HEK293 (cell line): ENCODE measurements at regions not wholly inside any gene's neighbourhood (a gene's known extent, or its start where the extent isn't known, plus 50 kb on each side); places are given as distances from the start of the nearest gene placed in this dataset.

ENCODE experiments used
- CTCF ChIA-PET: fragments of 350-600 bp; formaldehyde crosslinking; extraction: SDS; loops from one replicate; lab custom pipeline; 2021; ENCODE audit warnings: antibody characterized with exemption; lab: Yijun Ruan, JAX
- POLR2A ChIA-PET: fragments of 300-600 bp; formaldehyde crosslinking; extraction: SDS; loops from one replicate; lab custom pipeline; 2020; ENCODE audit warnings: antibody characterized with exemption, inconsistent platforms; lab: Yijun Ruan, JAX
- H3K27ac ChIP-seq: fragments of 200-500 bp; sonication (Bioruptor generic); 2 replicates; pipeline ENCODE4 v1.5.1; 2014; ENCODE audit warnings: low read depth, low read length, control low read depth, inconsistent platforms; ENCODE audit errors: extremely low read depth
- H3K36me3 ChIP-seq, 2 experiments: fragments of 200-500 bp in 1 of 2; sonication (Bioruptor generic) in 1 of 2; 1 replicate in 1 of 2; 2 replicates in 1 of 2; pipeline ENCODE4 v1.5.1; 2014 to 2017; ENCODE audit warnings: inconsistent platforms in 2 of 2, low read length in 2 of 2; ENCODE audit not compliant: control insufficient read depth in 2 of 2, insufficient read depth in 1 of 2
- H3K4me1 ChIP-seq: fragments of 200-500 bp; sonication (Bioruptor generic); 2 replicates; pipeline ENCODE4 v1.5.1; 2014; ENCODE audit warnings: mild to moderate bottlenecking, low read length, inconsistent platforms; ENCODE audit not compliant: control insufficient read depth, insufficient read depth
- H3K4me3 ChIP-seq: 2 replicates; pipeline ENCODE4 v1.5.1; 2011; ENCODE audit warnings: low read depth, mild to moderate bottlenecking, control low read depth, low read length, moderate library complexity
- H3K9me3 ChIP-seq: fragments of 200-500 bp; sonication (Bioruptor generic); 2 replicates; pipeline ENCODE4 v1.5.1; 2014; ENCODE audit warnings: low read depth, low read length, inconsistent platforms; ENCODE audit not compliant: control insufficient read depth, insufficient read depth
- EGR2 ChIP-seq: fragments of 450-650 bp; formaldehyde crosslinking; IDR thresholded peaks from 2 replicates; pipeline ENCODE4 v1.5.1; 2016; ENCODE audit warnings: low read depth, missing biosample characterization, missing genetic modification characterization
- RBAK ChIP-seq: fragments of 450-650 bp; formaldehyde crosslinking; IDR thresholded peaks from 2 replicates; pipeline ENCODE4 v1.5.1; 2016; ENCODE audit warnings: missing biosample characterization, missing genetic modification characterization
- SP3 ChIP-seq: fragments of 450-650 bp; formaldehyde crosslinking; IDR thresholded peaks from 2 replicates; pipeline ENCODE4 v1.5.1; 2016; ENCODE audit warnings: missing biosample characterization, missing genetic modification characterization
- ZBTB48 ChIP-seq: fragments of 450-650 bp; formaldehyde crosslinking; IDR thresholded peaks from 2 replicates; pipeline ENCODE4 v1.5.1; 2016; ENCODE audit warnings: missing biosample characterization, missing genetic modification characterization
- ZFP3 ChIP-seq: fragments of 450-650 bp; formaldehyde crosslinking; IDR thresholded peaks from 2 replicates; pipeline ENCODE4 v1.5.1; 2016; ENCODE audit warnings: low read depth, missing biosample characterization, missing genetic modification characterization
- ZFP37 ChIP-seq: fragments of 450-650 bp; formaldehyde crosslinking; IDR thresholded peaks from 2 replicates; pipeline ENCODE4 v1.5.1; 2016; ENCODE audit warnings: missing biosample characterization, missing genetic modification characterization
- ZNF175 ChIP-seq: fragments of 450-650 bp; formaldehyde crosslinking; IDR thresholded peaks from 2 replicates; pipeline ENCODE4 v1.5.1; 2016; ENCODE audit warnings: missing biosample characterization, missing genetic modification characterization
- ZNF202 ChIP-seq: fragments of 450-650 bp; formaldehyde crosslinking; IDR thresholded peaks from 2 replicates; pipeline ENCODE4 v1.5.1; 2016; ENCODE audit warnings: missing biosample characterization, missing genetic modification characterization, borderline replicate concordance
- ZNF24 ChIP-seq: fragments of 450-650 bp; formaldehyde crosslinking; IDR thresholded peaks from 2 replicates; pipeline ENCODE4 v1.5.1; 2016; ENCODE audit warnings: missing biosample characterization, missing genetic modification characterization
- ZNF266 ChIP-seq: fragments of 450-650 bp; formaldehyde crosslinking; IDR thresholded peaks from 2 replicates; pipeline ENCODE4 v1.5.1; 2016; ENCODE audit warnings: missing biosample characterization, missing genetic modification characterization, low read depth
- ZNF311 ChIP-seq: fragments of 450-650 bp; formaldehyde crosslinking; IDR thresholded peaks from 2 replicates; pipeline ENCODE4 v1.5.1; 2017; ENCODE audit warnings: missing biosample characterization, missing genetic modification characterization, borderline replicate concordance
- ZNF335 ChIP-seq: fragments of 450-650 bp; formaldehyde crosslinking; conservative IDR thresholded peaks from 2 replicates; pipeline ENCODE4 v1.5.1; 2016; ENCODE audit warnings: missing biosample characterization, missing genetic modification characterization
- ZNF510 ChIP-seq: fragments of 450-650 bp; formaldehyde crosslinking; IDR thresholded peaks from 2 replicates; pipeline ENCODE4 v1.5.1; 2018; ENCODE audit warnings: mild to moderate bottlenecking, missing genetic modification characterization, missing biosample characterization; ENCODE audit not compliant: insufficient replicate concordance
- ZNF610 ChIP-seq: fragments of 450-650 bp; formaldehyde crosslinking; IDR thresholded peaks from 2 replicates; pipeline ENCODE4 v1.5.1; 2016; ENCODE audit warnings: missing biosample characterization, missing genetic modification characterization, borderline replicate concordance
- ZNF624 ChIP-seq: fragments of 450-650 bp; formaldehyde crosslinking; IDR thresholded peaks from 2 replicates; pipeline ENCODE4 v1.5.1; 2017; ENCODE audit warnings: missing biosample characterization, missing genetic modification characterization
- ZSCAN23 ChIP-seq: fragments of 450-650 bp; formaldehyde crosslinking; IDR thresholded peaks from 2 replicates; pipeline ENCODE4 v1.5.1; 2016; ENCODE audit warnings: missing biosample characterization, missing genetic modification characterization
- TF ChIP-seq, protein P1 (sequence below): fragments of 450-650 bp; formaldehyde crosslinking; IDR thresholded peaks from 2 replicates; pipeline ENCODE4 v1.5.1; 2016; ENCODE audit warnings: missing biosample characterization, missing genetic modification characterization, low read depth
- TF ChIP-seq, protein P2 (sequence below): fragments of 450-650 bp; formaldehyde crosslinking; conservative IDR thresholded peaks from 2 replicates; pipeline ENCODE4 v1.5.1; 2016; ENCODE audit warnings: low read depth, missing biosample characterization, missing genetic modification characterization
- TF ChIP-seq, protein P3 (sequence below): fragments of 450-650 bp; formaldehyde crosslinking; IDR thresholded peaks from 2 replicates; pipeline ENCODE4 v1.5.1; 2017; ENCODE audit warnings: missing biosample characterization, missing genetic modification characterization
- TF ChIP-seq, protein P4 (sequence below): fragments of 450-650 bp; formaldehyde crosslinking; IDR thresholded peaks from 2 replicates; pipeline ENCODE4 v1.5.1; 2016; ENCODE audit warnings: missing biosample characterization, missing genetic modification characterization
- TF ChIP-seq, protein P5 (sequence below): sonication (generic); formaldehyde crosslinking; IDR thresholded peaks from 2 replicates; pipeline ENCODE4 v1.8.1; 2022; ENCODE audit warnings: mild to moderate bottlenecking, moderate library complexity, missing genetic modification reagents
- TF ChIP-seq, protein P6 (sequence below): fragments of 450-650 bp; IDR thresholded peaks from 2 replicates; pipeline ENCODE4 v1.5.1; 2018; ENCODE audit warnings: missing biosample characterization, mild to moderate bottlenecking, missing genetic modification characterization

DNA sequence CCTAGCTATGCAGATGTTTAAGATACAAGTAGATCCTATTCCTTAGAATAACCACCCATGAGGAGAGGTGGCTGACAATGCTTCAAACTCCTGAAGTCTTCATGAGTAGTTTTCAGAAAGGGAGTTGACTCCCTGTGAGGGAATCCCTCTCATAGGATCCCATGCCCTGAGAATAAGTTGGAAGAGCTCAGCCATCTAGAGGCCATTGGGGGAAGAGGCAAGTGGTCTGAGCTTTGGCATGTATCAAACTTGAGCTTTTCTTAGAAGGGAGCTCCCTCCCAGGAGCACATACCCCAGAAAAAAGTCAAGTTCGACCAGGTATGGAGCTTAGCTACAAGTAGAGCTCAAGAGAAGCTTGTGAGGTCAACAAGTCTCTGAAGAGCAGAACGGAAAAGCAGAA is 165.7 kb upstream of the RBM19 start:
- CTCF ChIA-PET = interaction anchor here (1.0 to 1.1 kb wide), 2 partner anchors 16 to 34 kb away, joined by 3 read pairs; no protein-coding TSS in a partner anchor
- Histone ChIP-seq H3K4me1 (no peaks in the 10 kb centered on the region), H3K9me3 (no peaks in the 10 kb centered on the region), H3K4me3 (no peak overlapping the region), H3K36me3 (no peaks in the 10 kb centered on the region), H3K27ac (no peak overlapping the region)
- TF ChIP-seq RBAK (tag by site-specific recombination) (no peak), ZFP3 (no peak), ZNF335 (no peak), ZNF624 (tag by site-specific recombination) (no peak), ZSCAN23 (tag by site-specific recombination) (no peak), ZBTB48 (tag by site-specific recombination) (no peak), ZFP37 (tag by site-specific recombination) (no peak), ZNF311 (tag by site-specific recombination) (no peak)
- TF ChIP-seq, protein P1, sequence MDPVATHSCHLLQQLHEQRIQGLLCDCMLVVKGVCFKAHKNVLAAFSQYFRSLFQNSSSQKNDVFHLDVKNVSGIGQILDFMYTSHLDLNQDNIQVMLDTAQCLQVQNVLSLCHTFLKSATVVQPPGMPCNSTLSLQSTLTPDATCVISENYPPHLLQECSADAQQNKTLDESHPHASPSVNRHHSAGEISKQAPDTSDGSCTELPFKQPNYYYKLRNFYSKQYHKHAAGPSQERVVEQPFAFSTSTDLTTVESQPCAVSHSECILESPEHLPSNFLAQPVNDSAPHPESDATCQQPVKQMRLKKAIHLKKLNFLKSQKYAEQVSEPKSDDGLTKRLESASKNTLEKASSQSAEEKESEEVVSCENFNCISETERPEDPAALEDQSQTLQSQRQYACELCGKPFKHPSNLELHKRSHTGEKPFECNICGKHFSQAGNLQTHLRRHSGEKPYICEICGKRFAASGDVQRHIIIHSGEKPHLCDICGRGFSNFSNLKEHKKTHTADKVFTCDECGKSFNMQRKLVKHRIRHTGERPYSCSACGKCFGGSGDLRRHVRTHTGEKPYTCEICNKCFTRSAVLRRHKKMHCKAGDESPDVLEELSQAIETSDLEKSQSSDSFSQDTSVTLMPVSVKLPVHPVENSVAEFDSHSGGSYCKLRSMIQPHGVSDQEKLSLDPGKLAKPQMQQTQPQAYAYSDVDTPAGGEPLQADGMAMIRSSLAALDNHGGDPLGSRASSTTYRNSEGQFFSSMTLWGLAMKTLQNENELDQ (tag by site-specific recombination) = no peak
- TF ChIP-seq, protein P2, sequence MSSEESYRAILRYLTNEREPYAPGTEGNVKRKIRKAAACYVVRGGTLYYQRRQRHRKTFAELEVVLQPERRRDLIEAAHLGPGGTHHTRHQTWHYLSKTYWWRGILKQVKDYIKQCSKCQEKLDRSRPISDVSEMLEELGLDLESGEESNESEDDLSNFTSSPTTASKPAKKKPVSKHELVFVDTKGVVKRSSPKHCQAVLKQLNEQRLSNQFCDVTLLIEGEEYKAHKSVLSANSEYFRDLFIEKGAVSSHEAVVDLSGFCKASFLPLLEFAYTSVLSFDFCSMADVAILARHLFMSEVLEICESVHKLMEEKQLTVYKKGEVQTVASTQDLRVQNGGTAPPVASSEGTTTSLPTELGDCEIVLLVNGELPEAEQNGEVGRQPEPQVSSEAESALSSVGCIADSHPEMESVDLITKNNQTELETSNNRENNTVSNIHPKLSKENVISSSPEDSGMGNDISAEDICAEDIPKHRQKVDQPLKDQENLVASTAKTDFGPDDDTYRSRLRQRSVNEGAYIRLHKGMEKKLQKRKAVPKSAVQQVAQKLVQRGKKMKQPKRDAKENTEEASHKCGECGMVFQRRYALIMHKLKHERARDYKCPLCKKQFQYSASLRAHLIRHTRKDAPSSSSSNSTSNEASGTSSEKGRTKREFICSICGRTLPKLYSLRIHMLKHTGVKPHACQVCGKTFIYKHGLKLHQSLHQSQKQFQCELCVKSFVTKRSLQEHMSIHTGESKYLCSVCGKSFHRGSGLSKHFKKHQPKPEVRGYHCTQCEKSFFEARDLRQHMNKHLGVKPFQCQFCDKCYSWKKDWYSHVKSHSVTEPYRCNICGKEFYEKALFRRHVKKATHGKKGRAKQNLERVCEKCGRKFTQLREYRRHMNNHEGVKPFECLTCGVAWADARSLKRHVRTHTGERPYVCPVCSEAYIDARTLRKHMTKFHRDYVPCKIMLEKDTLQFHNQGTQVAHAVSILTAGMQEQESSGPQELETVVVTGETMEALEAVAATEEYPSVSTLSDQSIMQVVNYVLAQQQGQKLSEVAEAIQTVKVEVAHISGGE (tag by site-specific recombination) = no peak
- TF ChIP-seq, protein P3, sequence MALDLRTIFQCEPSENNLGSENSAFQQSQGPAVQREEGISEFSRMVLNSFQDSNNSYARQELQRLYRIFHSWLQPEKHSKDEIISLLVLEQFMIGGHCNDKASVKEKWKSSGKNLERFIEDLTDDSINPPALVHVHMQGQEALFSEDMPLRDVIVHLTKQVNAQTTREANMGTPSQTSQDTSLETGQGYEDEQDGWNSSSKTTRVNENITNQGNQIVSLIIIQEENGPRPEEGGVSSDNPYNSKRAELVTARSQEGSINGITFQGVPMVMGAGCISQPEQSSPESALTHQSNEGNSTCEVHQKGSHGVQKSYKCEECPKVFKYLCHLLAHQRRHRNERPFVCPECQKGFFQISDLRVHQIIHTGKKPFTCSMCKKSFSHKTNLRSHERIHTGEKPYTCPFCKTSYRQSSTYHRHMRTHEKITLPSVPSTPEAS = no peak
- TF ChIP-seq, protein P4, sequence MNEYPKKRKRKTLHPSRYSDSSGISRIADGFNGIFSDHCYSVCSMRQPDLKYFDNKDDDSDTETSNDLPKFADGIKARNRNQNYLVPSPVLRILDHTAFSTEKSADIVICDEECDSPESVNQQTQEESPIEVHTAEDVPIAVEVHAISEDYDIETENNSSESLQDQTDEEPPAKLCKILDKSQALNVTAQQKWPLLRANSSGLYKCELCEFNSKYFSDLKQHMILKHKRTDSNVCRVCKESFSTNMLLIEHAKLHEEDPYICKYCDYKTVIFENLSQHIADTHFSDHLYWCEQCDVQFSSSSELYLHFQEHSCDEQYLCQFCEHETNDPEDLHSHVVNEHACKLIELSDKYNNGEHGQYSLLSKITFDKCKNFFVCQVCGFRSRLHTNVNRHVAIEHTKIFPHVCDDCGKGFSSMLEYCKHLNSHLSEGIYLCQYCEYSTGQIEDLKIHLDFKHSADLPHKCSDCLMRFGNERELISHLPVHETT (tag by site-specific recombination) = no peak
- TF ChIP-seq, protein P5, sequence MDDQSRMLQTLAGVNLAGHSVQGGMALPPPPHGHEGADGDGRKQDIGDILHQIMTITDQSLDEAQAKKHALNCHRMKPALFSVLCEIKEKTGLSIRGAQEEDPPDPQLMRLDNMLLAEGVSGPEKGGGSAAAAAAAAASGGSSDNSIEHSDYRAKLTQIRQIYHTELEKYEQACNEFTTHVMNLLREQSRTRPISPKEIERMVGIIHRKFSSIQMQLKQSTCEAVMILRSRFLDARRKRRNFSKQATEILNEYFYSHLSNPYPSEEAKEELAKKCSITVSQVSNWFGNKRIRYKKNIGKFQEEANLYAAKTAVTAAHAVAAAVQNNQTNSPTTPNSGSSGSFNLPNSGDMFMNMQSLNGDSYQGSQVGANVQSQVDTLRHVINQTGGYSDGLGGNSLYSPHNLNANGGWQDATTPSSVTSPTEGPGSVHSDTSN (CRISPR knock-in tag) = no peak
- POLR2A ChIA-PET = no interaction called here

DNA sequence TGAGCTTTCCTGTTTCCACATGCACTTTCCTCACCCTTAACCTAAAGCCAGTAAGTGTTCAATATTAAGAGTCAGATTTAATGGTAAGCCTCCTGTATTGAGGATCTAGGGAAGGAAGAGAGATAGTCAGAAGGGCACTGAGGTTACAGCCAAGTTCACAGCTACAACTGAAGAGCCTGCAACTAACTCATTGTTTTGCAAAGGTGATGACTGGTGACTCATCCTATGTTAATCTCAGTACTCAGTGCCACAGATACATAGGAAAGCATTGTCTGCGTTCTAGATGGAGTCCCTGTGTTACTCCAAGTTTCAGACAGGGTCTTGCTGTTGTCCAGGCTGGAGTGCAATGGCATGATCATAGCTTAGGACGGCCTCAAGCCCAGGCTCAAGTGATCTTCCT is 157.0 kb upstream of the RBM19 start:
- POLR2A ChIA-PET = no interaction called here
- TF ChIP-seq, protein P6, sequence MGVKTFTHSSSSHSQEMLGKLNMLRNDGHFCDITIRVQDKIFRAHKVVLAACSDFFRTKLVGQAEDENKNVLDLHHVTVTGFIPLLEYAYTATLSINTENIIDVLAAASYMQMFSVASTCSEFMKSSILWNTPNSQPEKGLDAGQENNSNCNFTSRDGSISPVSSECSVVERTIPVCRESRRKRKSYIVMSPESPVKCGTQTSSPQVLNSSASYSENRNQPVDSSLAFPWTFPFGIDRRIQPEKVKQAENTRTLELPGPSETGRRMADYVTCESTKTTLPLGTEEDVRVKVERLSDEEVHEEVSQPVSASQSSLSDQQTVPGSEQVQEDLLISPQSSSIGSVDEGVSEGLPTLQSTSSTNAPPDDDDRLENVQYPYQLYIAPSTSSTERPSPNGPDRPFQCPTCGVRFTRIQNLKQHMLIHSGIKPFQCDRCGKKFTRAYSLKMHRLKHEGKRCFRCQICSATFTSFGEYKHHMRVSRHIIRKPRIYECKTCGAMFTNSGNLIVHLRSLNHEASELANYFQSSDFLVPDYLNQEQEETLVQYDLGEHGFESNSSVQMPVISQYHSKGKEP (tag by site-specific recombination) = no peak
- TF ChIP-seq EGR2 (tag by site-specific recombination) (no peak), ZNF175 (tag by site-specific recombination) (no peak), SP3 (tag by site-specific recombination) (no peak), ZNF24 (tag by site-specific recombination) (no peak), ZNF510 (tag by site-specific recombination) (no peak), ZNF202 (tag by site-specific recombination) (no peak), ZNF266 (tag by site-specific recombination) (no peak), ZNF610 (no peak)
- TF ChIP-seq, protein P1 (tag by site-specific recombination) = no peak
- CTCF ChIA-PET = interaction anchor here (0.9 to 1.2 kb wide), 3 partner anchors 43 to 386 kb away, joined by 3 to 5 read pairs (median 4); no protein-coding TSS in a partner anchor
- Histone ChIP-seq H3K4me3 (no peak overlapping the region), H3K27ac (no peak overlapping the region), H3K36me3 (no peaks in the 10 kb centered on the region), H3K9me3 (no peaks in the 10 kb centered on the region), H3K4me1 (no peaks in the 10 kb centered on the region)
